Large intestine (tissue), 3 donors: ENCODE measurements at regions not wholly inside any gene's neighbourhood (a gene's known extent, or its start where the extent isn't known, plus 50 kb on each side); places are given as distances from the start of the nearest gene placed in this dataset.
"Not testable (repeated sequence)": the region's sequence is repeated elsewhere in the genome, so short reads cannot be mapped to it uniquely, and the experiment has no call there.

Experiments used
- DNase-seq, 2 donors: peaks; one replicate each; pipeline versions ENCODE4 v3.0.0 to v3.0.0-alpha.2; 2013
- H3K27ac ChIP-seq: one replicate; pipeline ENCODE4 v1.5.1; 2013; ENCODE audit warnings: low read length
- H3K27me3 ChIP-seq: 2 replicates; pipeline ENCODE4 v1.6.1; 2013; ENCODE audit warnings: low read length; ENCODE audit not compliant: control insufficient read depth, insufficient read depth
- H3K36me3 ChIP-seq: 2 replicates; pipeline ENCODE4 v1.6.1; 2013; ENCODE audit warnings: low read length; ENCODE audit not compliant: control insufficient read depth, insufficient read depth
- H3K4me1 ChIP-seq: one replicate; pipeline ENCODE4 v1.6.1; 2013; ENCODE audit warnings: low read length; ENCODE audit not compliant: control insufficient read depth, insufficient read depth
- H3K4me3 ChIP-seq: one replicate; pipeline ENCODE4 v1.5.1; 2013; ENCODE audit warnings: low read length
- H3K9me3 ChIP-seq: one replicate; pipeline ENCODE4 v1.6.1; 2013; ENCODE audit warnings: mild to moderate bottlenecking, low read depth, low read length, moderate library complexity; ENCODE audit not compliant: control insufficient read depth
- WGBS: methylation state at CpG from one replicate; pipeline ENCODE4 v1.1.5; 2013; ENCODE audit warnings: low lambda C conversion rate; ENCODE audit not compliant: insufficient coverage; 5-methylcytosine and 5-hydroxymethylcytosine counted together

- Histone ChIP-seq H3K36me3 (no peaks in the 10 kb centered on the region), H3K27me3 (no peaks in the 10 kb centered on the region), H3K27ac (no peak overlapping the region), H3K9me3 (no peaks in the 10 kb centered on the region), H3K4me3 (no peak overlapping the region), H3K4me1 (no peaks in the 10 kb centered on the region)
- DNase-seq: no peak
Observed at GRCh38 chr5:112511920-112512319, 92.8 kb upstream of the EPB41L4A start.

GRCh38 chr5:112512901-112513300, 93.8 kb upstream of the EPB41L4A start:
- no peak overlapping the region for H3K27ac ChIP-seq
- no peaks in the 10 kb centered on the region for H3K4me1 ChIP-seq
- H3K27me3 ChIP-seq: no peaks in the 10 kb centered on the region
- no peaks in the 10 kb centered on the region for H3K36me3 ChIP-seq
- DNase-seq: no peak
- H3K9me3 ChIP-seq: no peaks in the 10 kb centered on the region
- WGBS: no CpG with 5 or more reads among the region's 2 CpGs
- H3K4me3 ChIP-seq: no peak overlapping the region

GRCh38 chr5:112514111-112514510, 95.0 kb upstream of the EPB41L4A start:
- no CpG with 5 or more reads among the region's 2 CpGs for WGBS
- Histone ChIP-seq H3K27ac (no peak overlapping the region), H3K36me3 (no peaks in the 10 kb centered on the region), H3K9me3 (no peaks in the 10 kb centered on the region), H3K4me3 (no peak overlapping the region), H3K4me1 (no peaks in the 10 kb centered on the region), H3K27me3 (no peaks in the 10 kb centered on the region)
- no peak for DNase-seq

- 83% methylated on average over 1 of the region's 1 CpG for WGBS
- H3K9me3 ChIP-seq, H3K4me1 ChIP-seq, H3K27ac ChIP-seq, H3K36me3 ChIP-seq, H3K4me3 ChIP-seq, H3K27me3 ChIP-seq, DNase-seq: not testable (repeated sequence)
Observed at GRCh38 chr5:112520474-112520873, 101.4 kb upstream of the EPB41L4A start.

GRCh38 chr5:112522891-112523673, 104.0 kb upstream of the EPB41L4A start:
- not testable (repeated sequence) for H3K27ac ChIP-seq, H3K36me3 ChIP-seq, H3K27me3 ChIP-seq, H3K4me3 ChIP-seq, H3K4me1 ChIP-seq, H3K9me3 ChIP-seq
- peak; percentile 2 to 5 for DNase-seq
- whole genome bisulfite sequencing: 94% methylated on average over 3 of the region's 9 CpGs

GRCh38 chr5:112523674-112524263, 104.7 kb upstream of the EPB41L4A start:
- H3K4me1 ChIP-seq, H3K9me3 ChIP-seq, H3K4me3 ChIP-seq, H3K27me3 ChIP-seq, DNase-seq, H3K36me3 ChIP-seq, H3K27ac ChIP-seq: not testable (repeated sequence)
- no CpG with 5 or more reads among the region's 4 CpGs for WGBS

- WGBS: no CpG with 5 or more reads among the region's 6 CpGs
- Histone ChIP-seq H3K27ac (no peak overlapping the region), H3K4me3 (no peak overlapping the region), H3K36me3 (no peaks in the 10 kb centered on the region), H3K4me1 (no peaks in the 10 kb centered on the region), H3K9me3 (no peaks in the 10 kb centered on the region), H3K27me3 (no peaks in the 10 kb centered on the region)
- DNase-seq: no peak
Observed at GRCh38 chr5:112525217-112525616, 106.1 kb upstream of the EPB41L4A start.

GRCh38 chr5:112528928-112529327, 109.9 kb upstream of the EPB41L4A start:
- no peaks in the 10 kb centered on the region for H3K27me3 ChIP-seq
- no CpG with 5 or more reads among the region's 5 CpGs for WGBS
- no peaks in the 10 kb centered on the region for H3K4me1 ChIP-seq
- no peaks in the 10 kb centered on the region for H3K9me3 ChIP-seq
- no peak overlapping the region for H3K27ac ChIP-seq
- DNase-seq: no peak
- no peaks in the 10 kb centered on the region for H3K36me3 ChIP-seq
- H3K4me3 ChIP-seq: no peak overlapping the region

GRCh38 chr5:112529525-112529924, 110.4 kb upstream of the EPB41L4A start:
- Histone ChIP-seq H3K4me1 (no peaks in the 10 kb centered on the region), H3K4me3 (no peak overlapping the region), H3K9me3 (no peaks in the 10 kb centered on the region), H3K36me3 (no peaks in the 10 kb centered on the region), H3K27me3 (no peaks in the 10 kb centered on the region), H3K27ac (no peak overlapping the region)
- DNase-seq: no peak
- no CpG with 5 or more reads among the region's 5 CpGs for WGBS

- no CpG with 5 or more reads among the region's 5 CpGs for WGBS
- DNase-seq: no peak
- H3K27me3 ChIP-seq: no peaks in the 10 kb centered on the region
Observed at GRCh38 chr5:112532654-112533360, 113.7 kb upstream of the EPB41L4A start.

More at GRCh38 chr5:112532654-112533360, 113.7 kb upstream of the EPB41L4A start:
- Histone ChIP-seq H3K4me1 (no peaks in the 10 kb centered on the region), H3K9me3 (no peaks in the 10 kb centered on the region), H3K4me3 (no peak overlapping the region), H3K36me3 (no peaks in the 10 kb centered on the region), H3K27ac (no peak overlapping the region)
